ENCODE measurements at regions not wholly inside any gene's neighbourhood (a gene's known extent, or its start where the extent isn't known, plus 50 kb on each side); places are given as distances from the start of the nearest gene placed in this dataset.

GRCh38 chr6:56831334-56831733 is 123.6 kb upstream of the BEND6 start:
- Histone ChIP-seq H3K27me3 (ENCODE audit: control insufficient read depth in 1 of 2, insufficient read depth in 2 of 2, low read length in 2 of 2) (0 out of 5 replicates have a peak, but pooled peaks cover 0 to 4% of the 10 kb centered on the region in 2 experiments), H4K20me1 (ENCODE audit: insufficient read depth, low read length) (no peaks in the 10 kb centered on the region), H3K4me3 (replicated peaks in 1 of 3; ENCODE audit: insufficient read depth in 1 of 3, low read depth in 2 of 3, low read length in 3 of 3) (no peak overlapping the region), H3K79me2 (ENCODE audit: insufficient read depth, low read length) (no peaks in the 10 kb centered on the region), H3K9me3 (ENCODE audit: low read length) (no peaks in the 10 kb centered on the region), H3K36me3 (replicated peaks in 1 of 2; ENCODE audit: control insufficient read depth in 1 of 2, insufficient read depth in 2 of 2, low read length in 2 of 2) (no peaks in the 10 kb centered on the region), H3K4me1 (ENCODE audit: insufficient read depth, low read length) (no peaks in the 10 kb centered on the region), H3K9ac (ENCODE audit: insufficient read depth, low read depth, low read length) (no peak overlapping the region), H3K27ac (ENCODE audit: extremely low read length, insufficient read depth, low read length) (no peak overlapping the region), H2AFZ (ENCODE audit: low read length) (no peak overlapping the region), H3K4me2 (ENCODE audit: low read depth, low read length) (no peak overlapping the region)
- TF ChIP-seq FOXC1 (CRISPR knock-in tag; IDR thresholded peaks at IDR 0.05; ENCODE audit: borderline replicate concordance): no peak
- no peak for TF ChIP-seq HDAC2 (CRISPR knock-in tag; IDR thresholded peaks at IDR 0.05)
- TF ChIP-seq KLF11 (CRISPR knock-in tag; IDR thresholded peaks at IDR 0.05): no peak
- no peak for TF ChIP-seq NR0B2 (CRISPR knock-in tag; IDR thresholded peaks at IDR 0.05)
- TF ChIP-seq EZH2 (conservative IDR thresholded peaks at IDR 0.05; ENCODE audit: low read depth, low read length): no peak
- TF ChIP-seq ZSCAN5A (CRISPR knock-in tag; IDR thresholded peaks at IDR 0.05; ENCODE audit: borderline replicate concordance): no peak
- TF ChIP-seq ZKSCAN5 (CRISPR knock-in tag; IDR thresholded peaks at IDR 0.05): no peak
- TF ChIP-seq ZNF124 (CRISPR knock-in tag; IDR thresholded peaks at IDR 0.05): no peak
- no peak for TF ChIP-seq DRAP1 (CRISPR knock-in tag; IDR thresholded peaks at IDR 0.05)
- no peak for TF ChIP-seq ZNF329 (CRISPR knock-in tag; IDR thresholded peaks at IDR 0.05; ENCODE audit: low read depth)
- no peak for TF ChIP-seq ZNF383 (CRISPR knock-in tag; IDR thresholded peaks at IDR 0.05; ENCODE audit: borderline replicate concordance)
- no peak for TF ChIP-seq FLYWCH1 (CRISPR knock-in tag; IDR thresholded peaks at IDR 0.05)
- in situ Hi-C loops (cut with HindIII; ENCODE audit: extremely low pct_ligation_motif_present, low pct_unique_long_range_greater_than_20kb): no loop called here
- intact Hi-C loops (cut with micrococcal nuclease; ENCODE audit: unreplicated experiment): no loop called here
- FAIRE-seq (no peak), ATAC-seq (no peak), DNase-seq (ENCODE audit: low spot score) (no peak)
- BruUV-seq (replicated peaks): no TSS peak
- WGBS (ENCODE audit: low lambda C conversion rate): 31% methylated on average over 2 of the region's 2 CpGs
- ChIA-PET POLR2A (no interaction called here), CTCF (ENCODE audit: low intra/inter-chr PET ratio, low total read pairs) (no interaction called here)

Data from HepG2 (cell line).